Dedifferentiated amniotic fluid mesenchymal stem cell (primary cell): ENCODE measurements at regions not wholly inside any gene's neighbourhood (a gene's known extent, or its start where the extent isn't known, plus 50 kb on each side); places are given as distances from the start of the nearest gene placed in this dataset.
"Not testable (repeated sequence)": the region's sequence is repeated elsewhere in the genome, so short reads cannot be mapped to it uniquely, and the experiment has no call there.

Experiments used
- DNase-seq: peaks from one replicate; pipeline ENCODE4 v3.0.0-alpha.2; 2016; ENCODE audit errors: extremely low spot score

GRCh38 chr15:85196697-85197096 lies 183.7 kb upstream of the AKAP13 start:
- DNase-seq: not testable (repeated sequence)

GRCh38 chr15:85197582-85197981 lies 182.8 kb upstream of the AKAP13 start:
- DNase-seq: not testable (repeated sequence)

- DNase-seq: not testable (repeated sequence)
These were observed 182.0 kb upstream of the AKAP13 start for GRCh38 chr15:85198432-85198831.

- DNase-seq: not testable (repeated sequence)
These were observed 180.2 kb upstream of the AKAP13 start for GRCh38 chr15:85200215-85200614.

GRCh38 chr15:85201118-85201793 lies 179.1 kb upstream of the AKAP13 start:
- DNase-seq: not testable (repeated sequence)

GRCh38 chr15:85204481-85204880 lies 175.9 kb upstream of the AKAP13 start:
- DNase-seq: not testable (repeated sequence)

GRCh38 chr15:85233791-85234325 lies 146.5 kb upstream of the AKAP13 start:
- DNase-seq: not testable (repeated sequence)

GRCh38 chr15:85234450-85235196 lies 145.8 kb upstream of the AKAP13 start:
- DNase-seq: not testable (repeated sequence)

GRCh38 chr15:85244056-85244455 lies 136.3 kb upstream of the AKAP13 start:
- DNase-seq: not testable (repeated sequence)

GRCh38 chr15:85250938-85251542 lies 129.4 kb upstream of the AKAP13 start:
- not testable (repeated sequence) for DNase-seq

GRCh38 chr15:85253196-85253915 lies 127.0 kb upstream of the AKAP13 start:
- DNase-seq: not testable (repeated sequence)

- DNase-seq: not testable (repeated sequence)
These were observed 125.4 kb upstream of the AKAP13 start for GRCh38 chr15:85254961-85255360.

- not testable (repeated sequence) for DNase-seq
These were observed 124.9 kb upstream of the AKAP13 start for GRCh38 chr15:85255502-85255901.

- DNase-seq: not testable (repeated sequence)
These were observed 124.1 kb upstream of the AKAP13 start for GRCh38 chr15:85256009-85256997.

GRCh38 chr15:85258062-85258445 lies 122.3 kb upstream of the AKAP13 start:
- DNase-seq: not testable (repeated sequence)

- not testable (repeated sequence) for DNase-seq
These were observed 121.7 kb upstream of the AKAP13 start for GRCh38 chr15:85258559-85259209.

- not testable (repeated sequence) for DNase-seq
These were observed 119.9 kb upstream of the AKAP13 start for GRCh38 chr15:85260526-85260925.

- not testable (repeated sequence) for DNase-seq
These were observed 117.8 kb upstream of the AKAP13 start for GRCh38 chr15:85262461-85263055.

- not testable (repeated sequence) for DNase-seq
These were observed 116.5 kb upstream of the AKAP13 start for GRCh38 chr15:85263842-85264440.
